ENCODE measurements at regions not wholly inside any gene's neighbourhood (a gene's known extent, or its start where the extent isn't known, plus 50 kb on each side); places are given as distances from the start of the nearest gene placed in this dataset.

- DNase-seq = no peak
Measured at GRCh38 chr12:67593461-67594330, 54.8 kb upstream of the DYRK2 start.

- peak; percentile 8 for DNase-seq
Measured at GRCh38 chr12:67594888-67595287, 53.7 kb upstream of the DYRK2 start.

GRCh38 chr12:67595365-67595764 lies 53.2 kb upstream of the DYRK2 start:
- no peak for DNase-seq

- no peak for DNase-seq
Measured at GRCh38 chr12:67598598-67598997, 49.9 kb upstream of the DYRK2 start.
